Ovary (tissue), 3 donors: ENCODE measurements at regions not wholly inside any gene's neighbourhood (a gene's known extent, or its start where the extent isn't known, plus 50 kb on each side); places are given as distances from the start of the nearest gene placed in this dataset.

ENCODE experiments used
- CTCF ChIP-seq, 3 donors: fragments of 450-650 bp in 2 of 3; fragments of 200-600 bp in 1 of 3; IDR thresholded peaks; one replicate each; pipeline versions ENCODE4 v1.5.1 to v1.8.0; 2016 to 2022; ENCODE audit warnings: antibody characterized with exemption in 3 of 3, mild to moderate bottlenecking in 1 of 3
- POLR2A ChIP-seq: fragments of 450-650 bp; IDR thresholded peaks from one replicate; pipeline ENCODE4 v1.6.1; 2017; ENCODE audit warnings: antibody characterized with exemption, mild to moderate bottlenecking, moderate library complexity
- donor health status: DM: no; HTN: no; CAD: no.

DNA sequence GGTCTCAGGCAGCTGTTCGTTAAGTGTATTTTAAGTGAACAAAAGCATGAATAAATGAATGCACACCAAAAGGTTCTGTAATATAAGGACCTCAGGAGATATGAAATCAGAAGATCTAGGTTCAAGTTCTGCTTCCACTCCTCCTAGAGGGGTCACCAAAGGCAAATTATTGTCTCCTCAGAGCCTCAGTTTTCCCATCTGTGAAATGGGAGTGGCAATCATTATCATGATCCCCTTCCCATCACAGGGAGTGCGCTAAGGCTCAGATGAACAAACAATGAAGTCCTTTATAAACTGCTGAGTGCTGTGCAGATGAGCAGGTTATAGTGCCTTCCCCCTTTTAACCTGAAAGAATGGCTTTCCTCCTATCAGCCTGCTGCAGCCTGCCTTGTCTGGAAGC, 248.3 kb upstream of the C16orf82 start:
- TF ChIP-seq CTCF (IDR thresholded peaks at IDR 0.05) = no peak
- no peak for TF ChIP-seq POLR2A
